GM18870 (cell line): ENCODE measurements at regions not wholly inside any gene's neighbourhood (a gene's known extent, or its start where the extent isn't known, plus 50 kb on each side); places are given as distances from the start of the nearest gene placed in this dataset.

Source experiments
- ATAC-seq: cut with Tn5 transposase; IDR thresholded peaks from one replicate; pipeline ENCODE4 v1.9.1; 2021; ENCODE audit warnings: moderate library complexity; ENCODE audit not compliant: unreplicated experiment

- no peak for ATAC-seq
Observed at GRCh38 chr6:169165561-169166300, 87.9 kb downstream of the THBS2 start.

GRCh38 chr6:169164986-169165385, 88.7 kb downstream of the THBS2 start:
- ATAC-seq, result no peak

DNA sequence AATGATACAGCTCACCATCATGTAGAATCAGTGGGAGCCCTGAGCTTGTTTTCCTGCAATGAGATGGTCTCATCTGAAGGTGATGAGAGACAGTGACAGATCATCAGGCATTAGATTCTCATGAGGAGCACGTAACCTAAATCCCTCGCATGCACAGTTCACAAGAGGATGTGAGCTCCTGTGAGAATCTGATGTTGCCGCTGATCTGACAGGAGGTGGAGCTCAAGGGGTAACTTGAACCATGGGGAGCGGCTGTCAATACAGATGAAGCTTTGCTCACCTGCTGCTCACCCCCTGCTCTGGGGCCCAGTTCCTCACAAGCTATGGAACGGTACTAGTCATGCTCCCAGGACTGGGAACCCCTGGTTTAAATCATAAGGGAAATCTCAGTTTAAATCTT, 89.2 kb downstream of the THBS2 start:
- ATAC-seq, result no peak

- ATAC-seq, result no peak
Observed at GRCh38 chr6:169163411-169163901, 90.2 kb downstream of the THBS2 start.

- ATAC-seq, result no peak
Observed at GRCh38 chr6:169162752-169163407, 90.8 kb downstream of the THBS2 start.

DNA sequence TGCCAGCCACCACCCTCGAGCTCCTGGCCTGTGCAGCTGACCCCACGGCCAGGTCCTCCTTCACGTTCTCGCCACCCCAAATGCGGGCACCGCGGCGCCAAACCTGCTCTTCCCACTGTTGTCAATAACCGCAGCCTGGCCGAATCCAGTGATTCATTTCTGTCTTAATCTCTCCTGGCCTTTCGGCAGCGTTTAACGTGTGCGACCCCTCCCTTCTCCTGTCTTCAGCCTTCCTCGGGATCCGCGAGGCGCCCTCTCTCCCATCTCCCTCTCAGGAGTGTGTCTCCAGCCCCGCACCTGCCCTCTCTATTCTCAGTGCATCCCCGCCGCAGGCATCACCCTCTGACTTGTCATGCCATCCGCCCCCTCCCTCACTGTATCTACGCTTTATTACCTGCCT, 91.4 kb downstream of the THBS2 start:
- ATAC-seq, result no peak

- ATAC-seq, result no peak
Observed at GRCh38 chr6:169161572-169162167, 92.0 kb downstream of the THBS2 start.

- no peak for ATAC-seq
Observed at GRCh38 chr6:169160855-169161560, 92.6 kb downstream of the THBS2 start.

DNA sequence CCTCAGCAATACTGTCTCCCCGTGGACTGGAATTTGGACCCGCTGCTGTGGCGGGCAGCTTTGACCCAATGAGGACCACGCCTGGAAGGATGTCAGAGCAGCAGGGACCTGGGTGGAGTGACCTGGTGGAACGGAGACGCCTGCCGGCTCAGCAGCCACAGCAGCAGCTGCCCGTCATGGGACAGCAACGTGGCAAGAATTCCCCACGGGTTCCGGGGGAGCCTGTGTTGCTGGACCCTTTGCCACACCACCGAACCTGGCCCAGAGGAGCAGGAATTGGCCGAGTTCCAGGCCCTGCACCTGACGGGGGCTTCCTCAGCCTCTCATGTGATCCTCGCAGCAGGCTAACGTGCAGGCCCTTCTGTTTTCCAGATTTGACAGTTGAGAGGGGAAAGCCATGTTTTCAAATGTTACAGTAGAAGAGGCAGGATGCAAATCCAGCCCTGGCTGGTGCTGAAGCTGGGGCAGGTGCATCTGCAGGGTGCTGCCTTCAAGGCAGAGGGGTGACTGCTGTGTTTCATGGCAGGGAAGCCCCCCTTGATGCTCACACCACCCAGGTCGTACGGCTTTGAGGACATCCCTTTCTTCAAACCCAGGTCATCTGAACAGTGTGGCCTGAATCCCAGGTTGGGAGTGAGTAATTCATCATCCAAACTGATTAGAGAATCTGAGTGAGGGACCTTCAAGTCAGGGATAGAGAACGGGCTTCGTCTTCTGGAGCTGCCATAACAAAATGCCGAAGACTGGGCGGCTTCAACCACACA, 93.4 kb downstream of the THBS2 start:
- ATAC-seq, result no peak

DNA sequence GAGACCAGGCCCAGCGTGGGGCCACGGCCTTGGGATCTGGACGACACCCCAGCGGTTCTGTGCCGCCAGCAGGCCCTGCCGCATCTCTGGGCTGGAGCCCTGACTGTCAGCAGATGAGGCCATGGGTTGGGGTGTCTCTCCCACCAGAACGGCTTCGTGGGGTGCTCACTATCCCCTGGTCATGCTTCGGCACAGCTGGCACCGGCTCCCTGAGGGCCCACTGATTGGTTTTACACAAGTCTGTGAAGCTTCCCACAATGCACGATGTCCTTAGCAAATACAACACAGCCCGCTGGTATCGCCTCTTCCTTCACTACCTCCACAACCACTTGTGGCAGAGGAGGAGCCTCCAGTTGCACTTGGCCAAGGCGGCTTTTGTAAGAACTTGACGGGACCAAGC, 94.3 kb downstream of the THBS2 start:
- no peak for ATAC-seq

DNA sequence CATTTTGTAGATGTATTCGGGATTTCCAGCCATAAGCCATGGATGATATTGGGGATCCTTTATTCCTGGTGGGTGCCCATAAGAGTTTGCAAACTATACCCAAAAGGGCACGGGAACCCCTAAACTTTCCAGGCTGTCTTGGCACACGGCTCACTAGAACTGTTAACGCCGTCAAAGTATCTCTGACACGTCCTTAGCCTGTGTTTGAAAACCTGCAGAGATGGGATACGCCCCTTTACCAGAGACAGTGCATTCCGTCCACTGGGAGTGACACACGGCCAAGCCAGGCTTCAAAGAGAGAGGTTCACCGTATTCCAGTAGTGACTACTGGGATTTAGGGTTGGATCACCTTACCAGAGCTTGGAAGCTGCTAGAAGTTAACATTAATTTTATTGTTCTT, 95.0 kb downstream of the THBS2 start:
- ATAC-seq, result no peak

DNA sequence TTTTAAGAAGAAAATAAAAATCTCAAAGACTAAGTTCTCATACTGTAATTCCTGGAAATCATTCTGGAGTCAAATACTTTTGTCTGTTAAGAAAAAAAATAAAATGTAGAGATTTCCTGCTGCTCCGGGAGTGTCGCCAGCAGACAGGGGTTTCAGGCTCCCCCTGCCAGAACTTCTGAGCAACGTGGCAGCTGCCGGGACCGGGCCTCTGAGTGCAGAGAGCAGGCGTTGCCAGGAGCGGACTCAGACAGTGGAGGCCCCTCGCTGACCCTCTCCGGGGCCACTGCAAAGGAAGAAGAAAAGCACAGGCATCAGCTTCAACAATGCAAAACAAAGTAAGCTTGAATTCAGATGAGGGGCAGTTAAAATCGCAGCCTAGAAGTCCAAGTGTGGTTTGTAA, 95.5 kb downstream of the THBS2 start:
- ATAC-seq, result no peak

DNA sequence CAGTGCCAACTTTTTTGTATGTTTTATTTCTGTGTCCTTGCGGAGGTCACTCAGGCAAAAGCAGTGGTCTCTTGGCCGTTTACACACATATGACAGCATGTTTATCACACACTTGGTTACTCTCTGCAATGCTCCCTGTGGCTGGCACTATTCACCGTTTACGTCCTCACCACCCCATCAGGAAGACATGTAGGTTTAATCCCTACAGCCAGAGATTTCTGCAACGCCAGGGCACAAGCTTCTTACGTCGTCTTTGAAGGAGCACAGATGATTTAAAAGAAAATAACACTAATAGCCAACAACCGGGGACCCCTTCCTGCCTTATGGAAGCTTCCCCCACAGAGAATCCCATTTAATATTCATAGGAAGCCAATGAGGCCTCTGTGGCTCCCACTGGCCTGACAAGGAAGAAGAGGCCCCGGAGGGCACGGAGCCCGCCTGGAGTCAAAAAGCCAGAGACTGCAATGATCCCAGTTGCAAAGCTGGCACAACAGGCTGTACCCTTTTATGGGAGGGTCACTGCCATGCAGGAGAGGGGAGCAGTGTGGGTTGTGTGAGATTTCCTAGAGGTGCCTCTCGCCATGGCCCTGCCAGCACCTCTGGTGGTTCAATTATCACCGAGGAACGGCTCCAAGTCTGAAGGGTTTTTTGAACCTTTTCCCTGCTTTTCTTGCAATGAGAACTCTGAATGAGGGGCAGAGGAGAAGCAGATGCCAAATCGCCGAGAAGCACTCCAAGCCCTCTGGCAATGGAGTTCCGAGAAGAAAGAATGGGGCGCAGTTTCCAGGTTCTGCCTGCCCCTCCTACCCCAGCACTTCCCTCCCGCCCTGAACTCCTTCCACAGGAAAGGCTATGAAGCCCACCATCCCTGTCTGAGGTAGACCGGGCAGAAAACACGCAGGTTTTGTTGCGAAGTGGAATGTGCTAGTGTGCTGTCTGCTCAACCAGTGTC, 96.2 kb downstream of the THBS2 start:
- ATAC-seq, result no peak

GRCh38 chr6:169156793-169157147, 96.9 kb downstream of the THBS2 start:
- no peak for ATAC-seq

DNA sequence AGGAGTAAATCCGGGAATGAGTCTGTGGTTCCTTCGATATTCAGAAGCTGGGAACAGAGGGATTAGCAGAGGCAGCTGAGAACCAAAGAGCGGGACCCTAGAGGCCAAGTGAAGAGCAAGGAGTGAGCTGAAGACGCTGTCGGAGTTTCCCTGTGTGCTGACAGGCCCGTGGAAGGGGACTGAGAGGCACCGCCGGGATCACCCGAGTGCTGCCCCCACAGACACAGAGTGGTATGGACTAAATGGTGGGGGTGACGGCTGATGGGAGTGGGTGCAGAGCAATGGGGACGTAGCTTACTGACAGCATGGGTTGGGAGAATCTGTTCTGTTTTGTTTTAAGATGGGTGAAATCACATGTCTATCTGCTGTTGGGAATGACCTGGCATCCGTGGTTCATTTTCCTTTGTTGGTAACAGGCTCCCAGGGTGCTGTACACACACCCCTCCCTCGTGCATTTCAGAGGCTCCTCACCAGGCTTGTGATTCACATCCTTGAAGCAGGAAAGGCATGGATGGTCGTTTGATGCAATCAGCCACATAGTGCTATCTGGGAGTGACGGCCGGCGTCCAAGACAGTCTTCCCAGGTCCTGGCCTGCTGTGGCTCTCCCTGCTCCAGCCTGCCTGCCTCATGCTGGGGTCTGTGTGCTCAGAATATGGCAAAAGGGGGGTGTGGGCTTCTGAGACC, 97.4 kb downstream of the THBS2 start:
- no peak for ATAC-seq

- ATAC-seq, result no peak
Observed at GRCh38 chr6:169155481-169155880, 98.2 kb downstream of the THBS2 start.

DNA sequence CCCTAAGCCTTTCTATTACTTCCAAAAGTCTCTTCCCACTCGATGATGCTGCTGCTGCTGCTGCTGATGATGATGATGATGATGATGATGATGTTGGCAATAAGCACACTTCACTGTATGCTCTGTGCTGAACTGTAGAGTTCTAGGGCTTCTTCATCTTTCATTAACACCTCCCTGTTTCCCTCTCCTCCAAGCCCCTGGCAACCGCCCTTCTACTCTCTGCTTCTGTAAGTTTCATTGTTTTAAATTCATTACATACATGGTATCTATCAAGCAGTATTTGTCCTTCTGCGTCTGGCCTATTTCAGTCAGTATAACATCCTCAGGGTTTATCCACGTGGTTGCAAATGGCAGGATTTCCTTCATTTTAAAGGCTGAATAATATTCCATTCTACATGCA, 100.2 kb downstream of the THBS2 start:
- ATAC-seq, result no peak

DNA sequence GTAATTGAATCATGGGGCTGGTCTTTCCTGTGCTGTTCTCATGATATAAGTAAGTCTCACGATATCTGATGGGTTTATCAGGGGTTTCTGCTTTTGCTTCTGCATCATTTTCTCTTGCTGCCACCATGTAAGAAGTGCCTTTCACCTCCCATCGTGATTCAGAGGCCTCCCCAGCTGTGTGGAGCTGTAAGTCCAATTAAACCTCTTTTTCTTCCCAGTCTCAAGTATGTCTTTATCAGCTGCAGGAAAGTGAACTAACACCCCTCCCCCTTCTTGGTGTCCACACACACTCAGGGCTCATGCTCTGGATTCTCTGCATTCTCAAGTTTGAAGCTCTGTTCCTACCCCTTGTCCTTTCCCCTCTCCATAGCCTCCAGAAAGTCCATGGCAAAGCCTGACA, 107.1 kb downstream of the THBS2 start:
- ATAC-seq, result no peak

- no peak for ATAC-seq
Observed at GRCh38 chr6:169145991-169146501, 107.6 kb downstream of the THBS2 start.
